NB4 (cell line): ENCODE measurements at regions not wholly inside any gene's neighbourhood (a gene's known extent, or its start where the extent isn't known, plus 50 kb on each side); places are given as distances from the start of the nearest gene placed in this dataset.

Experiments used
- POLR2A ChIP-seq: IDR thresholded peaks from 2 replicates; pipeline ENCODE4 v1.6.1; 2011; ENCODE audit warnings: mild to moderate bottlenecking; ENCODE audit not compliant: insufficient read length; ENCODE audit errors: extremely low read depth
- TF ChIP-seq, protein P1 (sequence below): IDR thresholded peaks from one replicate; pipeline ENCODE4 v1.5.1; 2012; ENCODE audit warnings: low read depth, low read length

DNA sequence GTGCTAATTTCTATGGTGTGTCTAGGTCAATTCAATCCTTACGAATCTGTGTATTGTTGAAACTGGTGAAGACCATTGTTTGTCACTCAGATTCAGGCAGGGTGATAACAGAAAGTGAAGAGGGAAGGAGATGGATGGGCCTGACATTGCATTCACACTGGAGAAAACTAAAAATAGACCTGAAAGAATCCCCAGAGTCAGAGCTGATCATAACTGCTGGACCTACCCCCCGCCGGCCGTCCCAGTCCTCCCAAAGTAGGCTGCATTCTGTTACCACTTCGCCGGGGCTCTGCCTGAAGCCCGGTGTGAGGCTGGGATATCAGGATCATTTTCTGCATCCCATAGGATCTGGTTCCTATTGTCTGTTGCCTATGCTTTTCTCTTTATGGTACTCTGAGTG lies 121.1 kb downstream of the NUF2 start:
- TF ChIP-seq, protein P1, sequence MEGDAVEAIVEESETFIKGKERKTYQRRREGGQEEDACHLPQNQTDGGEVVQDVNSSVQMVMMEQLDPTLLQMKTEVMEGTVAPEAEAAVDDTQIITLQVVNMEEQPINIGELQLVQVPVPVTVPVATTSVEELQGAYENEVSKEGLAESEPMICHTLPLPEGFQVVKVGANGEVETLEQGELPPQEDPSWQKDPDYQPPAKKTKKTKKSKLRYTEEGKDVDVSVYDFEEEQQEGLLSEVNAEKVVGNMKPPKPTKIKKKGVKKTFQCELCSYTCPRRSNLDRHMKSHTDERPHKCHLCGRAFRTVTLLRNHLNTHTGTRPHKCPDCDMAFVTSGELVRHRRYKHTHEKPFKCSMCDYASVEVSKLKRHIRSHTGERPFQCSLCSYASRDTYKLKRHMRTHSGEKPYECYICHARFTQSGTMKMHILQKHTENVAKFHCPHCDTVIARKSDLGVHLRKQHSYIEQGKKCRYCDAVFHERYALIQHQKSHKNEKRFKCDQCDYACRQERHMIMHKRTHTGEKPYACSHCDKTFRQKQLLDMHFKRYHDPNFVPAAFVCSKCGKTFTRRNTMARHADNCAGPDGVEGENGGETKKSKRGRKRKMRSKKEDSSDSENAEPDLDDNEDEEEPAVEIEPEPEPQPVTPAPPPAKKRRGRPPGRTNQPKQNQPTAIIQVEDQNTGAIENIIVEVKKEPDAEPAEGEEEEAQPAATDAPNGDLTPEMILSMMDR, result no peak
- TF ChIP-seq POLR2A, result no peak
